Neutrophil (primary cell): ENCODE measurements at regions not wholly inside any gene's neighbourhood (a gene's known extent, or its start where the extent isn't known, plus 50 kb on each side); places are given as distances from the start of the nearest gene placed in this dataset.
"Not testable (repeated sequence)": the region's sequence is repeated elsewhere in the genome, so short reads cannot be mapped to it uniquely, and the experiment has no call there.

Experiments
- H3K27ac ChIP-seq: fragments of 200-600 bp; sonication (generic); 2 replicates; pipeline ENCODE4 v1.5.1; 2016; ENCODE audit warnings: mild to moderate bottlenecking, moderate library complexity
- H3K27me3 ChIP-seq: fragments of 200-600 bp; sonication (generic); 2 replicates; pipeline ENCODE4 v1.6.0; 2016; ENCODE audit warnings: mild to moderate bottlenecking
- H3K36me3 ChIP-seq: fragments of 200-600 bp; sonication (generic); 2 replicates; pipeline ENCODE4 v1.5.1; 2017
- H3K4me1 ChIP-seq, 2 experiments: fragments of 200-600 bp in 1 of 2; sonication (generic) in 1 of 2; 1 replicate in 1 of 2; 2 replicates in 1 of 2; pipeline versions ENCODE4 v1.5.1 to v1.6.1; 2013 to 2016; ENCODE audit warnings: low read depth in 1 of 2, low read length in 1 of 2, mild to moderate bottlenecking in 1 of 2, moderate library complexity in 1 of 2; ENCODE audit not compliant: control insufficient read depth in 1 of 2, insufficient read depth in 1 of 2
- H3K4me3 ChIP-seq, 2 experiments: fragments of 200-600 bp in 1 of 2; sonication (generic) in 1 of 2; 1 replicate in 1 of 2; 2 replicates in 1 of 2; pipeline ENCODE4 v1.5.1; 2013 to 2016; ENCODE audit warnings: low read depth in 1 of 2, low read length in 1 of 2, mild to moderate bottlenecking in 1 of 2, moderate library complexity in 1 of 2
- H3K9me3 ChIP-seq: fragments of 200-600 bp; sonication (generic); 2 replicates; pipeline ENCODE4 v1.5.1; 2016
- TF ChIP-seq, protein P1 (sequence below): fragments of 200-600 bp; sonication (generic); IDR thresholded peaks from 2 replicates; pipeline ENCODE4 v1.5.1; 2016; ENCODE audit warnings: antibody characterized with exemption

DNA sequence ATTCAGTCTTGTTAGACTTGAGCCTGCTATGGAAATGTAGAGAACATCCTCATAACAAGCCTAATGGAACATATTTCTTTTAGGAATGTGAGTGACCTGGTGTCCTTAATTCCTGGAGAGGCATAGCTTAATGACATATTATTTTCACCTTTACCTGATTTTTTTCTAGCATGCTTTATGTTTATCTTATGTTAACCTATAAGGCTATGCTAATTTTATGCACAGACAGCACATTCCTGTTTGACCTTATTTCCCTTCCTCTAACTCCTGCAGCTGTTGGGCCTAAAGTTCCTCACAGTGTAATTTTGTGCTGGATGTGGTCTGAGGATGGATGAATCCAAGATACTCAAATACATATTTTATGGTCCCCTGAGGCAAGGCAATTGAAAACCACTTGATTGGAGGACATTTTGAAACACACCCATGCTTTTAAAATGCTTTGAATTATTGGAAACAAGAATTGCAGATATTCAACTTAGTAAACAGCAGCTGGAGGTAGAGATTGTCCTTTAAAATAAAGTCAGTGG, 111.5 kb downstream of the LARP7 start:
- no peaks in the 10 kb centered on the region for H3K4me1 ChIP-seq
- no peak overlapping the region for H3K27ac ChIP-seq
- peaks cover 52% of the 10 kb centered on the region for H3K27me3 ChIP-seq
- no peak overlapping the region for H3K4me3 ChIP-seq
- no peaks in the 10 kb centered on the region for H3K36me3 ChIP-seq
- H3K9me3 ChIP-seq, result no peaks in the 10 kb centered on the region
- TF ChIP-seq, protein P1, sequence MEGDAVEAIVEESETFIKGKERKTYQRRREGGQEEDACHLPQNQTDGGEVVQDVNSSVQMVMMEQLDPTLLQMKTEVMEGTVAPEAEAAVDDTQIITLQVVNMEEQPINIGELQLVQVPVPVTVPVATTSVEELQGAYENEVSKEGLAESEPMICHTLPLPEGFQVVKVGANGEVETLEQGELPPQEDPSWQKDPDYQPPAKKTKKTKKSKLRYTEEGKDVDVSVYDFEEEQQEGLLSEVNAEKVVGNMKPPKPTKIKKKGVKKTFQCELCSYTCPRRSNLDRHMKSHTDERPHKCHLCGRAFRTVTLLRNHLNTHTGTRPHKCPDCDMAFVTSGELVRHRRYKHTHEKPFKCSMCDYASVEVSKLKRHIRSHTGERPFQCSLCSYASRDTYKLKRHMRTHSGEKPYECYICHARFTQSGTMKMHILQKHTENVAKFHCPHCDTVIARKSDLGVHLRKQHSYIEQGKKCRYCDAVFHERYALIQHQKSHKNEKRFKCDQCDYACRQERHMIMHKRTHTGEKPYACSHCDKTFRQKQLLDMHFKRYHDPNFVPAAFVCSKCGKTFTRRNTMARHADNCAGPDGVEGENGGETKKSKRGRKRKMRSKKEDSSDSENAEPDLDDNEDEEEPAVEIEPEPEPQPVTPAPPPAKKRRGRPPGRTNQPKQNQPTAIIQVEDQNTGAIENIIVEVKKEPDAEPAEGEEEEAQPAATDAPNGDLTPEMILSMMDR, result no peak

GRCh38 chr4:112750749-112751148, 113.8 kb downstream of the LARP7 start:
- H3K27me3 ChIP-seq, result peaks cover 54% of the 10 kb centered on the region
- not testable (repeated sequence) for H3K36me3 ChIP-seq, H3K4me1 ChIP-seq

DNA sequence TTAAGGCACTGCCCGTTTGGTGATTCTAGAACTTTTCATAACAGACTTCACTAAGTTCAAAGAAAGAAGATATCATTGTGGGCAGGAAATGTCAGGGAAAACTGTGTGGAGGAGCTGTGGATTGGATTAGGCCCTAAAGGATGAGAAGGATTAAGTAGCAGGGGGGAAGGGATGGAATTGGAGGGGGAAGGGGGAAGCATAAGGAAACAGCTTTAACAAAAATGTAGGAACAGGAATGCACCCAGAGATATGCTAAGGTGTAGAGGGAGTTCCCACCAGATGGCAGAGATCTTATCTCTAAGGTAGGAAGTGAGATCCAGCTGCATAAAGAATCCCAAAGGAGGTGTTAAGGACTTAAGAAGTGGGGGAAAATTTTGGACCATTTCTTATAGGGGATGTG, 114.5 kb downstream of the LARP7 start:
- TF ChIP-seq, protein P1, result no peak
- H3K27ac ChIP-seq, result no peak overlapping the region
- H3K36me3 ChIP-seq, result no peaks in the 10 kb centered on the region
- no peaks in the 10 kb centered on the region for H3K4me1 ChIP-seq
- H3K9me3 ChIP-seq, result no peaks in the 10 kb centered on the region
- peaks cover 47% of the 10 kb centered on the region for H3K27me3 ChIP-seq
- no peak overlapping the region for H3K4me3 ChIP-seq

More at GRCh38 chr4:112750749-112751148, 113.8 kb downstream of the LARP7 start:
- not testable (repeated sequence) for H3K27ac ChIP-seq, H3K9me3 ChIP-seq, H3K4me3 ChIP-seq

DNA sequence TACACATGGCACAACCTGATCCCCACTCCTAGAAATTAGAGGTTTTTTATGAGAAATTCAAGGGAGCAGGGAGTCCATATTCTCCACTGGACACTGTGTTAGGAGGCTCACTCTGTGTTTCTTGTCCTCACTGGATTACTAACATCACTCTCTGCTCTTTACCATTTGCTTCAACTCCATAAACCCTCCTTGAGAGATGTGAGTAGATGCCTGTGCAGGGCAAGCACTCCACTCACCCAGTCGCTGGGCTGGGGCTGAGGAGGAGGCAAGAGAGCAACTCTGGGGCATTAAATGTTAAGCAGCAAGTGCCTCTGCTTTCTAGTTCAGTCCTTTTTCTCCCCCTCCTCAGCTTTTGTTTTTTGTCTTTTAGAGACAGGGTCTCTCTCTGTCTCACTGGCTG, 115.1 kb downstream of the LARP7 start:
- peaks cover 41% of the 10 kb centered on the region for H3K27me3 ChIP-seq
- H3K4me3 ChIP-seq, result no peak overlapping the region
- H3K27ac ChIP-seq, result no peak overlapping the region
- H3K36me3 ChIP-seq, result no peaks in the 10 kb centered on the region
- H3K4me1 ChIP-seq, result no peaks in the 10 kb centered on the region
- no peaks in the 10 kb centered on the region for H3K9me3 ChIP-seq
- TF ChIP-seq, protein P1, result no peak

DNA sequence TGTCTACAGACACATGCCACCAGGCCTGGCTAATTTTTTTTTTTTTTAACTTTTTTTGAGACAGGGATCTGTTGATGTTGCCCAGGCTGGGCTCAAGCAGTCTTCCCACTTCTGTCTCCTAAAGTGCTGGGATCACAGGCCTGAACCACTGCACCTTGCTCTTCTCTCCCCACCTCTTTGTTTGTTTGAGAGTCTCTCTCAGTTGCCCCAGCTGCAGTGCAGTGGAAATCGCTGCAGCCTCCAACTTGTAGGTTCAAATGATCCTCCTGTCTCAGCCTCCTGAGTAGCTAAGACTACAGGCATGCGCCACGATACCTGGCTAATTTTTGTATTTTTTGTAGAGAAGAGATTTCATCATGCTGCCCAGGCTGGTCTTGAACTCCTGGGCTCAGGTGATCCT, 115.6 kb downstream of the LARP7 start:
- H3K27ac ChIP-seq, result no peak overlapping the region
- peaks cover 37% of the 10 kb centered on the region for H3K27me3 ChIP-seq
- no peaks in the 10 kb centered on the region for H3K36me3 ChIP-seq
- H3K4me3 ChIP-seq, result no peak overlapping the region
- H3K9me3 ChIP-seq, result no peaks in the 10 kb centered on the region
- TF ChIP-seq, protein P1, result no peak
- no peaks in the 10 kb centered on the region for H3K4me1 ChIP-seq

- Histone ChIP-seq H3K27ac (no peak overlapping the region), H3K36me3 (no peaks in the 10 kb centered on the region), H3K4me3 (no peak overlapping the region), H3K27me3 (peaks cover 32% of the 10 kb centered on the region), H3K9me3 (no peaks in the 10 kb centered on the region), H3K4me1 (no peaks in the 10 kb centered on the region)
- TF ChIP-seq, protein P1, result no peak
Observed at GRCh38 chr4:112753333-112753732, 116.4 kb downstream of the LARP7 start.
